ENCODE measurements at regions not wholly inside any gene's neighbourhood (a gene's known extent, or its start where the extent isn't known, plus 50 kb on each side); places are given as distances from the start of the nearest gene placed in this dataset.

DNA sequence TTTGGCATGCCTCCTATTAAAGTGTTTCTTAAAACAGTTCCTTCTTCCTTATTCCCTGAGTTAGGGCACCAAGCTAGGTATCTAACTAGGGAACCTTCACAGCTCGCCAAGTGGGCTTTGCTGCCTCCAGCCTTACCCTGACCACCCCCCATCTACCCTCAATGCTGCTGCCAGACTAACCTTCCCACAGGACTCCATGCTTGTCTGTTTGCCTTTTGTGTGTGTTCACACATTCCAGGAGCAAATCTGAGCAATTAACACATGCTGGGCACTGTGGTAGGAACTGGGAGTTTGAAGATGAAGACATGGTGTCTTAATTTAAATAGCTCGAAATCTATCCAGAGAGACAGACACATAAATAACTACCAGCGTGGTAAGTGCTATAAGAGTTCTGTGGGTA, 185.2 kb downstream of the MZT1 start:
- TF ChIP-seq, protein P1, sequence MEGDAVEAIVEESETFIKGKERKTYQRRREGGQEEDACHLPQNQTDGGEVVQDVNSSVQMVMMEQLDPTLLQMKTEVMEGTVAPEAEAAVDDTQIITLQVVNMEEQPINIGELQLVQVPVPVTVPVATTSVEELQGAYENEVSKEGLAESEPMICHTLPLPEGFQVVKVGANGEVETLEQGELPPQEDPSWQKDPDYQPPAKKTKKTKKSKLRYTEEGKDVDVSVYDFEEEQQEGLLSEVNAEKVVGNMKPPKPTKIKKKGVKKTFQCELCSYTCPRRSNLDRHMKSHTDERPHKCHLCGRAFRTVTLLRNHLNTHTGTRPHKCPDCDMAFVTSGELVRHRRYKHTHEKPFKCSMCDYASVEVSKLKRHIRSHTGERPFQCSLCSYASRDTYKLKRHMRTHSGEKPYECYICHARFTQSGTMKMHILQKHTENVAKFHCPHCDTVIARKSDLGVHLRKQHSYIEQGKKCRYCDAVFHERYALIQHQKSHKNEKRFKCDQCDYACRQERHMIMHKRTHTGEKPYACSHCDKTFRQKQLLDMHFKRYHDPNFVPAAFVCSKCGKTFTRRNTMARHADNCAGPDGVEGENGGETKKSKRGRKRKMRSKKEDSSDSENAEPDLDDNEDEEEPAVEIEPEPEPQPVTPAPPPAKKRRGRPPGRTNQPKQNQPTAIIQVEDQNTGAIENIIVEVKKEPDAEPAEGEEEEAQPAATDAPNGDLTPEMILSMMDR (IDR thresholded peaks at IDR 0.05; ENCODE audit: borderline replicate concordance, extremely low read depth, insufficient read depth): no peak
- no peaks in the 10 kb centered on the region for H3K9me3 ChIP-seq (ENCODE audit: control insufficient read depth in 2 of 3, insufficient read depth in 1 of 3, low read length in 3 of 3)
- intact Hi-C loops (cut with DNase I): no loop called here
- H3K27ac ChIP-seq (ENCODE audit: low read depth in 2 of 2, low read length in 2 of 2): no peak overlapping the region
- DNase-seq: no peak
- no peak for FAIRE-seq
- H3K4me3 ChIP-seq (ENCODE audit: low read length in 3 of 3): no peak overlapping the region
- no peaks in the 10 kb centered on the region for H3K27me3 ChIP-seq (ENCODE audit: control insufficient read depth, insufficient read depth, low read length)
- H3K9ac ChIP-seq (ENCODE audit: low read length in 3 of 3): no peak overlapping the region
- H3K36me3 ChIP-seq (ENCODE audit: control insufficient read depth in 2 of 3, insufficient read depth in 3 of 3, low read length in 3 of 3): no peaks in the 10 kb centered on the region
- peaks cover 0 to 10% (median 0%) of the 10 kb centered on the region in 3 donors for H3K4me1 ChIP-seq (ENCODE audit: control insufficient read depth in 2 of 3, insufficient read depth in 2 of 3, low read depth in 1 of 3, low read length in 3 of 3)

DNA sequence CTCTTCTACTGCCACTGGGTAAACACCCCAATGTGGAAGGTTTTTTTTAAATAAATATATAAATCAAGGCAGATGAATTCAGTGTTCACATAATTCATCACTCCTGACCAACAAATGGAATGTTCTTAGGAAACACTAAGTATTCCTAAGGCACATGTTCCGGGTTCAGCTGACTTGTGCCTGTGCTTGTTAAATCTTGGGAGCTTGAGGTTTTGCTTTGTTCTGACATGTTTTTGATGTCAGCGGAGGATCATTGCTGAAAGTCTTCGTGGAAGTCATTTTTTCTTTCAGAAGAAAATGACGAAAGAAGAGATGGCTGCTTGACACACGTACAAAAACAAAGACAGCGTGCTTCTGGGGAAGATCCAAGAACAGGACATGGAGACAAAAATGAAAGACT, 185.8 kb downstream of the MZT1 start:
- Histone ChIP-seq H3K4me3 (ENCODE audit: low read length in 3 of 3) (no peak overlapping the region), H3K36me3 (ENCODE audit: control insufficient read depth in 2 of 3, insufficient read depth in 3 of 3, low read length in 3 of 3) (no peaks in the 10 kb centered on the region), H3K4me1 (ENCODE audit: control insufficient read depth in 2 of 3, insufficient read depth in 2 of 3, low read depth in 1 of 3, low read length in 3 of 3) (peaks cover 0 to 10% (median 2%) of the 10 kb centered on the region in 3 donors), H3K27ac (ENCODE audit: low read depth in 2 of 2, low read length in 2 of 2) (no peak overlapping the region), H3K27me3 (ENCODE audit: control insufficient read depth, insufficient read depth, low read length) (no peaks in the 10 kb centered on the region), H3K9ac (ENCODE audit: low read length in 3 of 3) (no peak overlapping the region), H3K9me3 (ENCODE audit: control insufficient read depth in 2 of 3, insufficient read depth in 1 of 3, low read length in 3 of 3) (no peaks in the 10 kb centered on the region)
- intact Hi-C loops (cut with DNase I): no loop called here
- TF ChIP-seq, protein P1 (IDR thresholded peaks at IDR 0.05; ENCODE audit: borderline replicate concordance, extremely low read depth, insufficient read depth): no peak
- FAIRE-seq: no peak
- no peak for DNase-seq

DNA sequence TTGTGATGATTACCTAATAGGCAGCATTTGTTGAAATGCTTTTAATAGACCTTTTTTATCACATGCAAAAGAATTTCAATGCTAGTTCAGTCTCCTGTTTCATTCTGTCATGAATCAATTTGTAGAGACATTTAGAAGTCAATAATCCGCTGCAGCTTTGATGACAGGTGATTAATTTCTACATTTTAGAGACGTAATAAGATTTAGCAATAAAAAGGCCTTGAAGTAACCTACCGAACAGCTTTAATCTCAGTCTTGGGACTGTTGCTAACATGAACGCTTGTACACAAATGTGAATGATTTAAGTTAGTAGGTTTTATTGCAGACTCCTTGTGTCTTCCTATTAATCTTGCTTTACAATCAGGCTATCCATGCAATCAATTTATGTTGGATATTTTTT, 186.5 kb downstream of the MZT1 start:
- TF ChIP-seq, protein P1 (IDR thresholded peaks at IDR 0.05; ENCODE audit: borderline replicate concordance, extremely low read depth, insufficient read depth): no peak
- no peaks in the 10 kb centered on the region for H3K9me3 ChIP-seq (ENCODE audit: control insufficient read depth in 2 of 3, insufficient read depth in 1 of 3, low read length in 3 of 3)
- FAIRE-seq: no peak

DNA sequence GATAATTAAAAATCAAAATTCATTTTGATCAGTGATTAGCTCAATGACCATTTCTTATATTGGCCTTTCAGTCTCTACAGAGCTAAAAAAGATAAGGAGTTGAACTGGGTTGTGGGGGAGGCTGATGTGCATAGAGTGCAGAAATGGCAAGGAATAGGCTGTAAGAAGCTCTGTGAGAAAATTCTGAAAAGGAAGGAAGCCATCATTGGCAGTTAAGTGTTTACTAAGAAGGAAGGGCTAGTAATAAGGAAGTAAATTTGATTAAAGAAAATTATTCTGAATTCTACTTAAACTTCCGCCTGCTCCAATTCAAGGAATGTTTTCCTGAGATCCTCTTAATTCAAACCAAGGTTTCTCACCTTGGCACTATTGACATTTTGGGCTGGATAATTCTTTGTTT, 187.5 kb downstream of the MZT1 start:
- Histone ChIP-seq H3K9me3 (ENCODE audit: control insufficient read depth in 2 of 3, insufficient read depth in 1 of 3, low read length in 3 of 3) (no peaks in the 10 kb centered on the region), H3K27ac (ENCODE audit: low read depth in 2 of 2, low read length in 2 of 2) (no peak overlapping the region), H3K4me1 (ENCODE audit: control insufficient read depth in 2 of 3, insufficient read depth in 2 of 3, low read depth in 1 of 3, low read length in 3 of 3) (peaks cover 0 to 10% (median 7%) of the 10 kb centered on the region in 3 donors), H3K9ac (ENCODE audit: low read length in 3 of 3) (no peak overlapping the region), H3K4me3 (ENCODE audit: low read length in 3 of 3) (no peak overlapping the region), H3K27me3 (ENCODE audit: control insufficient read depth, insufficient read depth, low read length) (no peaks in the 10 kb centered on the region), H3K36me3 (ENCODE audit: control insufficient read depth in 2 of 3, insufficient read depth in 3 of 3, low read length in 3 of 3) (no peaks in the 10 kb centered on the region)
- FAIRE-seq (no peak), DNase-seq (no peak)
- intact Hi-C loops (cut with DNase I): no loop called here
- TF ChIP-seq, protein P1 (IDR thresholded peaks at IDR 0.05; ENCODE audit: borderline replicate concordance, extremely low read depth, insufficient read depth): no peak

More for the DNA sequence above, 186.5 kb downstream of the MZT1 start:
- no peak for DNase-seq
- Histone ChIP-seq H3K27ac (ENCODE audit: low read depth in 2 of 2, low read length in 2 of 2) (no peak overlapping the region), H3K4me1 (ENCODE audit: control insufficient read depth in 2 of 3, insufficient read depth in 2 of 3, low read depth in 1 of 3, low read length in 3 of 3) (peaks cover 0 to 10% (median 7%) of the 10 kb centered on the region in 3 donors), H3K27me3 (ENCODE audit: control insufficient read depth, insufficient read depth, low read length) (no peaks in the 10 kb centered on the region), H3K9ac (ENCODE audit: low read length in 3 of 3) (no peak overlapping the region), H3K36me3 (ENCODE audit: control insufficient read depth in 2 of 3, insufficient read depth in 3 of 3, low read length in 3 of 3) (no peaks in the 10 kb centered on the region), H3K4me3 (ENCODE audit: low read length in 3 of 3) (no peak overlapping the region)
- intact Hi-C loops (cut with DNase I): no loop called here

Measured in kidney (tissue), 13 donors.